ENCODE measurements at regions not wholly inside any gene's neighbourhood (a gene's known extent, or its start where the extent isn't known, plus 50 kb on each side); places are given as distances from the start of the nearest gene placed in this dataset.

GRCh38 chr10:130889780-130890179 is 421.7 kb downstream of the TCERG1L start:
- TF ChIP-seq EZH2 (IDR thresholded peaks at IDR 0.05; ENCODE audit: insufficient read depth, poor library complexity, severe bottlenecking): no peak
- no peak for TF ChIP-seq EZH2phosphoT487 (IDR thresholded peaks at IDR 0.05; ENCODE audit: insufficient read depth, low read depth)

All from GM23248 (cell line).